Stimulated activated CD8-positive, alpha-beta memory T cell treated with anti-CD3 and anti-CD28 coated beads, Interleukin-15, amount 100 ng/mL, for 4 hours (primary cell): ENCODE measurements at regions not wholly inside any gene's neighbourhood (a gene's known extent, or its start where the extent isn't known, plus 50 kb on each side); places are given as distances from the start of the nearest gene placed in this dataset.
A peak's percentile ranks its signal among the peaks of the same experiment; 100 is the strongest.
"Not testable (repeated sequence)": the region's sequence is repeated elsewhere in the genome, so short reads cannot be mapped to it uniquely, and the experiment has no call there.

Source experiments
- DNase-seq, 2 donors: peaks; one replicate each; pipeline ENCODE4 v3.0.0-alpha.2; 2020; ENCODE audit warnings: low read depth in 2 of 2

DNA sequence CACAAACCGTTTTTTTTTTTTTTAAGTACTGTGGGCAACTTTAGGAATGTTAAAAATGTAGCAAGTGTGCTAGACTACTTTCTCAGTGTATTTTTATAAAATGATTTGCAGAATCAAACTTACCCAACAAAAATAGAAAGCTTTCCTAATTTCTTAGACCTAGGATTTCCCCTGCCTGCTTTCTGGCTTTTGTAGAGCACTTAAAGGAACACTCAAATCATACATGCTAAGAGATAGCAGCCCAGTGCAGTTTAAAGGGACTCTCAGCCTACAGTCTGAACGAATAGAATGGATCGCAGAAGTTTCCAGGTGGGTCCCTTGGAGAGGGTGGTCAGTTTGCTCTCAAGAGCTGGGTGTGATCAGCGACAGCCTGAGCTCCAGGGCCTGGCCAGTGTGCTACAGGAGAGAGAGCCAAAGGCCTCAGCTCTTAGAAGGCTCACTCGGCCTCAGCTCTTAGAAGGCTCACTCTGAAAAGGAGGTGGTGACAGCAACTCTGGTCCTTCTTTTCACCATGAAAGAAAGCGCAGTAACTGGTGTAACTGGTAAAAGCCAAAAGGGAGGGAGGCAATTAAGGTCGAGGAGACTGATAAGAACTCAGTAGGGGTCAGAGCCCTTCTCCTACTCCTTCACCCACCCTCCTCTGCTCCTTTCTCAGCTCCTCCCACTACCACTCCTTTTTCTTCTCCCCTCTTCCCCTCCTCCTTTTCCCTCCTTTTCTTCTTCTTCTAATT, 142.4 kb downstream of the ZFP64 start:
- no peak for DNase-seq

DNA sequence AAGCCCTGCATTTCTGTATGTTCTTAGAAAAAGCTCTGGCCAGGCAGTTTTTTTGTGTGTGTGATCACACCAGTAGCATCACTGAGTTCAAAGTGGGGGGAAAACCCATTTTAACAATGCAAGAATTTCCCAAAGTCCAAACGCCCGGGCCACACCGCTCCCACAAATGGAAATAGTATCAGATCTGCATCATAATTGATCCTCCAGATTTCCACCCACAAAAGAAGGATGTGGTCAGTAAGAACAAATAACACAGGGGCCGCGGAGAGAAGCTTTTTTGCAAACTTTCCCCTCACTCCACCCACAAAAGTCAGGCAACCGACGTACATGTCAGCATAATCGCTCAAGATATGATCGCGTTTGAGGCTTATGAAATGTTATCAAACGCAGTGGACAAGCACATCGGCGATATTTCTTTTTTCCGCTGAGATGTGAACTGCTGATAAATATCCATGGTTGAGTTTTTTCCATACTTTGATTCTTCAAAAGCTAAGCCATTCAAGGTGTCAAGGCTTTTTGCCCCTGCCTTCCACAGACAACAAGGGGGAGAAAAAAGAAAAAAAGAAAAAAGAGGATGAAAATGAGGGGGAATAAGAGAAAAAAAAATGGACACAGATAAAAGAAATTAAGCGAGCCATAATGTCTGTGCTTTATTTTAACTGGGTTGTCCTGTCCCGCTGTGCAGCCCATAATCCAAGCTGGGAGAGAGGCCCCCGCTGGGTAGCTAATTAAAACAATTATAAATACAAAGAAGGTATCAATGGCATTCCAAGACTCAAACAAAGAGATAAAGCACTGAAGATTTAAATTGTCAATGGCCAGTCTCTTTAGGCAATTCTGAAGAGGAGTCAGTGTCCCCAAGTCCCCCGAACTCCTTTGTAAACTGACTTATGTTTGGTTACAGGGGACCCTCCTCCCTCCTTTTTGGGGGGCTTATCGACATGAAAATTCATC, 143.5 kb downstream of the ZFP64 start:
- DNase-seq, result peak in 1 of 2 donors; percentile 9

DNA sequence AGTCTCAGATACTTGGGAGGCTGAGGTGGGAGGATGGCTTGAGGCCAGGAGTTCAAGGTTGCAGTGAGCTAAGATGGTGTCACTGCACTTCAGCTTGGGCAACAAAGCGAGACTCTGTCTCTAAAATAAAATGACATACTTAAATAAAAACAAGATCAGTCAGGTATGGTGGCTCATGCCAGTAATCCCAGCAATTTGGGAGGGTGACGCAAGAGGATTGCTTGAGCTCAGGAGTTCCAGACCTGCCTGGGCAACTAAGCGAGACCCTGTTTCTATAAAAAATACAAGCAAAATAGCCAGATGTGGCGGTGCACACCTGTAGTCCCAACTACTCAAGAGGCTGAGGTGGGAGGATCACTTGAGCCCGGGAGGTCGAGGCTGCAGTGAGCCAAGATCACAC, 149.6 kb downstream of the ZFP64 start:
- no peak for DNase-seq

DNA sequence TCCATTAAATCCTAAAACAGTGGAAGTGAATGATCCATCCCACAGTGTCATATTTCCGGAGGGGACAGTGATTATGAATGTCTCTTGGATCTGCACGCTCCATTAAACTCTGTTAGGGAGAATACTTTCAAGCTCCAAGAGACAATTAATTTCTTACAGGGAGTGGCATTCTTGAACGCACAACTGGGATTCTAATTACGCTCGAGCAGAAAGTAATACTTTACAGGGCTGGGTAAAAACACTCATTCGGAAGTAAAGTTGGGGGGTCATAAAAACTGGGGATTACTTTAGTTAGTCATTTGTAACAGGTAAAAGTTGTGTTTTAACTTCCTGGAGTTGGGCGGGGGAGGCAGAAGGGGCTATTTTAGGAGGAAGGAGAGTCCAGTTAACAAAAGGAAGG, 151.8 kb downstream of the ZFP64 start:
- no peak for DNase-seq

DNA sequence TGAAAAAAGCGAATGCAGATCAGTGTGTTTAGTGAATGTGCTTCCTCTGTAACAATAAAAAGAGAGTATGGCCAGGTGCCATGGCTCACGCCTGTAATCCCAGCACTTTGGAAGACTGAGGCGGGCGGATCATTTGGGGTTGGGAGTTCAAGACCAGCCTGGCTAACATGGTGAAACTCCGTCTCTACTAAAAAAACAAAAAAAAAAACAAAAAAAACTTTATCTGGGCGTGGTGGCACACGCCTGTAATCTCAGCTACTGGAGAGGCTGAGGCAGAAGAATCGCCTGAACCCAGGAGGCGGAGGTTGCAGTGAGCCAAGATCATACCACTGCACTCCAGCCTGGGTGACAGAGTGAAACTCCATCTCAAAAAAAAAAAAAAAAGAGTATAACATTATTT, 152.9 kb downstream of the ZFP64 start:
- DNase-seq, result not testable (repeated sequence)

DNA sequence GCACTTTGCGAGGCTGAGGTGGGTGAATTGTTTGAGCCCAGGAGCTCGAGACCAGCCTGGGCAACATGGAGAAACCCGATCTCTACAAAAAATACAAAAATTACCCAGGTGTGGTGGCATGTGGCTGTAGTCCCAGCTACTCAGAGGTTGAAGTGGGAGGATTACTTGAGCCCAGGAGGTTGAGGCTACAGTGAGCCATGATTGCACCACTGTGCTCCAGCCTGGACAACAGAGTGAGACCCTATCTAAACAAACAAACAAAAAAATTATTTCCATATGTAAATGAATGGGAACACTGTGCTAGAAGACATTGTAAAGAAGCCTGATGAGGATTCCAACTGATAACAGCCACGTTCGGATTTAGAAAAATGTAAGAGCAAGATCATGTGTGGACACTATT, 154.2 kb downstream of the ZFP64 start:
- DNase-seq, result no peak

DNA sequence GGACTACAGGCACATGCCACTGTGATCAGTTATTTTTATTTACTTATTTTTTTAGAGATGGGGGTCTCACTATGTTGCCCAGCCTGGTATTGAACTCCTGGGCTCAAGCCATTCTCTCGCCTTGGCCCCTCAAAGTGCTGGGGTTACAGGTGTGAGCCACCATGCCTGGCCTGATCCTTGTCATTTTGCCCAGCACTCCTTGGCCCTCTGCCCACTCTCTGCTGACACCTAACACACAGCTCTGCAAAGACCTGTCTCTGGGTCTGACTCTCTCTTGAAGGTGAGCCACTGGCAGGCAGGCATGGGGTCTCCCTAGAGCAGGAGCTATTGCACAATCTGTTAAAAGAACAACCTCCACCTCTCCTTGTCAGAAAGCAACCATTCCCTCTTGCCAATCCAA, 155.6 kb downstream of the ZFP64 start:
- no peak for DNase-seq

DNA sequence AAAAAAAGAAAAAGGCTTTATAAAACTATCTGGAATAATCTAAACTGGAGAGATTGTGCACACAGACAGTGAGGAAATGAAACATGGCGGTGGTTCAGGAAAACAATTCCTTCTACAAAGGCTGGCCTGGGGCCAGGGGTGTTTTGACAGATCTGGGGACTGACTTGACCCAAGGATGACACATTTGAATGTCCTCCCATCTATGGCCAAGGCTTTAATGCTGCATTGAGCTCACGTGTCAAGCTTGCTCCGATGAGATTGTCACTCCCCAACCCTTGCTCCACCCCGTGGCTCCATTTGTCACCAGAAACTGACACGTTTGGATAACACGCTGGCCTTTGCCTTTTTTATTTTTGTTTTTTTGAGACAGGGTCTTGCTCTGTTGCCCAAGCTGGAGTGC, 156.1 kb downstream of the ZFP64 start:
- DNase-seq, result no peak

DNA sequence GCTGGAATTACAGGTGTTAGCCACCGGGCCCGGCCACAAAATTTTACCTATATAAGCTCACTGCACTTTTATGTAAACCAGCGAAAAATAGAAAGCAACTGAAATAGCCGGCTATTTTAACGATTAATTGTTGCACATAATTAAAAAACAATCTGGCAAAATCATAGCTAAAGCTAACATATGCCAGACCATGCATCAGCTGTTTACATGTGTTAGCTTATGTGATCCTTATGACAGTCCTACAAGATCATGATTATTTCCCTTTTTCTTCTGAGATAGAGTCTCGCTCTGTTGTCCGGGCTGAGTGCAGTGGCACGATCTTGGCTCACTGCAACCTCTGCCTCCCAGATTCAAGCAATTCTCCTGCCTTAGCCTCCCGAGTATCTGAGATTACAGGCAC, 157.0 kb downstream of the ZFP64 start:
- no peak for DNase-seq

DNA sequence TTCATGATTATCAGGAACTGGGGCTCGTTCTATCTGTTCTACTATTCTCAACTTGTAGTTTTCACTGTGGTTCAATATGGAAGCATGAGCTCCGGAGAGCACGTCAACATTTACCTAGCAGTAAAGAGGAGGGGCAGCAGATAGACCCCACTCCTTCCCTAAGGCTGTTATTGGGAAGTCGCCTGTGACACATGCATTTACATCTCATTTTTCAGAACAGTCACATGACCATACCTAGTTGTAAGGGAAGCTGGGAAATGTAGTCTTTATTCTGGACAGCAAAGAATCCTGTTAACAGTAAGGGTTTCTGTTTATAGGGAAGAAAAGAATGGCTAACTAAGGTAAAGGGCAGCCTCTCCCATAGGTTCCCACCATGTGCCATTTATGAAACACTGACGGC, 158.3 kb downstream of the ZFP64 start:
- no peak for DNase-seq

DNA sequence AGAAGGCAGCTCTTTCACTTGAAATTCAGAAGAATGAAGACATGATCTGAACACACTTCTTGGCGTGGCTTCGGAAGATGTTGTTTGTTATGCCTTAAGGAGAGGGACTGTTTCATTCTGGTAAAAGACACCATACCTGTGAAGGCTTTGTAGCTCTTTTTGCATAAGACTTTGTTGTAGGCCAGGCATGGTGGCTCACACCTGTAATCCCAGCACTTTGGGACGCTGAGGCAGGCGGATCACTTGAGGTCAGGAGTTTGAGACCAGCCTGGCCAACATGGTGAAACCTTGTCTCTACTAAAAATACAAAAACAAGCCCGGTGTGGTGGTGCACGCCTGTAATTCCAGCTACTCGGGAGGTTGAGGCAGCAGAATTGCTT, 159.3 kb downstream of the ZFP64 start:
- not testable (repeated sequence) for DNase-seq

DNA sequence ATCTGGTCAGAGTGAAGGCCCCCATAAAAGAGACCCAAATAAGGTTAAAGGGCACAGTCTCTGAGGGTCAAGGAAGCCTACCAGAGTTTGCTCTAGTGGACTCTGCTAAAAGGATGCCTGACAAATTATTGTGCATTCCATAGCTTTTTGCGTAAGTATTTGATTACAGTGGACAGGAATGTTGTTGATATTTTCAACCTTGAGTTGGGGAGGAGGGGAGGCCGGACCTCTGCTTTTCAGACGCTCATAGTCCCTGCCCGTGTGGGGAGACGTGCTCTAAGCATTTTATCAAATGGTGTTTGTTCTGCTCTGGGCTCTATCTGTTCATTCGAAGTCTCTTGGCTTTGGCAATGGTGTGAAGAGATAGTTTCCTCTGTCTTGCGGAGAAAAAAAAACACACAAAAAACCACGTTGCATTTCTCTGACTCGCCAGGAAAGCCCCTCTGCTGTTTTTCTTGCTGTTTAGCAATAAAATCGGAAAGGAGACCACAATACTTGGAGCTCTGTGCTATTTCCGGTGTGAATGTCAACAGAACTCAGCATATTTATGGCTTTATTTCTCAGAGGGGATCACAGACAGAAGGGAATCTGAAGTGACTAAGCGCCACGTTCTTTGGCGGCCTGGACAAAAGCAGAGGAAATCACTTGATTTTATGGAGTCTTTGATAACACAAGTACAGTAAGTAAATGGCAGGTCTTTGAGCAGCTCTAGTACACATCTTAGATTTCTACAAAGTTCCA, 159.8 kb downstream of the ZFP64 start:
- peak in 1 of 2 donors; percentile 7 for DNase-seq

DNA sequence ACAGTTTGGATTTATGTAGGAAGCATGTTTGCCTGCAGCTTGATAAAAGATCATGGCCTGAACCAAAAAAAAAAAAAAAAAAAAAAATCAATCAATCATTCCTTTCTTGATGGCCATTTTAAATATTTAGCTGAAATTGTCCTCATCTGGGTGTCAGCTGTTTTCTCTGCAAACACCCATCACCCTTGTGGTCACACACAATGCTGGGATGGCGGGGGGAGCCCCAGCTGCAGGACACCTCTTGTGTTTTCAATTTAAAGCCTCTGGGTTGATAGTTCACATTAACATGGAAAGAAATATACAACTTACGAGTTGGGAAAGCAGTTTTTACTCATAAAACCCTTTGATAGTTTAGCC, 160.4 kb downstream of the ZFP64 start:
- no peak for DNase-seq

DNA sequence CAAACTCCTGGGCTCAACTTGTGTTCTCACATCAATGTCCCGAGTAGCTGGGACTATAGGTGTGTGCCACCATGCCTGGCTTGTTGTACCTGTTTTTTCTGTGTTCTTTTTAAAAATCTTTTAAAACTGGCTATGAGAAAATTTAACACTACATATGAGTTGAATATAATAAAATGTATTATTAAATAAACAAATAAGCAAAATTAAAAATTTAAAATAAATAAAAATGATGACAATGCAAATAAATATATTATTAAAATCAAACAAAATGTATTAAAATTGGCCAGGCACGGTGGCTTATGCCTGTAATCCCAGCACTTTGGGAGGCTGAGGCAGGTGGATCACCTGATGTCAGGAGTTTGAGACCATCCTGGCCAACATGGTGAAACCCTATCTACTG, 162.4 kb downstream of the ZFP64 start:
- not testable (repeated sequence) for DNase-seq

DNA sequence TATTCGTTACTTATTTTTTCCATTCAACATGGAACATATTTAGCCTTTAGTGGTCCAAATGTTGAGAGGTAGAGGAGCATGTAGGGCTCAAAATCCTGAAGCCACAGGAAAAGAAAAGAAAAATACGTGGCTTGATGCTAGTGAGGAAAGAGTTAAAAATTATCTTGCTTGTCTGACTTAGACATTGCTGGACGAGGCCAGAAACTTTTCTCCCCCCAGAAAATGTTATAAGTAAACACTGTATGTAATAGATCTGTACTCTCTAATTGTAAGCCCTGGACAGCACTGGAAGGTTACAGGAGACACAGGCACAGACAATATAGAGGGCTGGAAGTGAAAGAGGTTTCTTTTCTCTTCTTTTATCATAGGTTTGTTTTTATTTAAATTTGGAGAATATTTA, 165.6 kb downstream of the ZFP64 start:
- DNase-seq, result no peak

DNA sequence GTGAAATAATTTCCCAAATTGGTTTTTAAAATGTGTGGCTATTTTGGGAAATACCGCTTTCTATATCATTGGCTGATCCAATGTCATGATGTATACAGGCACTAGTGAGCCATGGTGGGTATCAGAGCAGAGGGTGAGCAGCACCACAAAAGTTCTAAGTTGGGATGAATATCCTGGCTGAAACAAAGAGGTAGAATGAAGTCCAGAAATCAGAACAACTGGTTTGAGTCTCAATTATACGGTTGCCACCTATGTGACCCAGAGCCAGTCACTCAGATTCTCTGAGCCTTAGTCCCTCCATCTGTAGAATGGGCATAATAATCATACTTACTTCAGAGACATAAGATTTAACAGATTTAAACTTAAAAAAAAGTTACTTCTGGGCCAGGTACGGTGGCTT, 172.3 kb downstream of the ZFP64 start:
- no peak for DNase-seq

DNA sequence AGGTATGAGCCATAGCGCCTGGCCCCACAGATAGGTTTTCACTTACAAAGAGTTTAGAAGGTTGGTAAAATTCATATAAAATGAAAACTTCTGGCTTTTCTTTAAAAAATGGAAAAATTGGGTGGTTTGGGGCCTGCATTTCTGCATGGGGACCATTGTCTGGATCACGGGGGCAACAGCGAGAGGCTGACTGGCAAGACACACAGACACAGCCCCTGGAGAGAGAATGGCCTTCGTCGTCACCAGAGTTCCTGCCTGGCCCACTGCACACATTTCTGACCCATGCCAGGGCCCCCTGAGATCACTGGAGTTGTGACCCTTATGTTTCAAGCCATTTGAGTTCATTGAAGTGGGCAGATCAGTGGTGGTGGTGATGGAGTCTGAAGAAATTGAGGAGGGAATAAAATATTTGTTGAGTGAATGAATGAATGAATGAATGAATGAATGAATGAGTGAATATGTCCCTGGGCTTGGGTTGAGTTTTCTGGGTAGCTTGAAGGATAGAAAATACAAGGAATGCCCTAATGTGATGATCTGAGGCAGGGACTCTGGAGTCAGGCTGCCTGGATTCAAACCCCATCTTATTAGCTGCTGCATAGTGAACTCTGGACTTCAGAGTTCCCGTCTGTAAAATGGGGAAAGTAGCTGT, 173.8 kb downstream of the ZFP64 start:
- no peak for DNase-seq

DNA sequence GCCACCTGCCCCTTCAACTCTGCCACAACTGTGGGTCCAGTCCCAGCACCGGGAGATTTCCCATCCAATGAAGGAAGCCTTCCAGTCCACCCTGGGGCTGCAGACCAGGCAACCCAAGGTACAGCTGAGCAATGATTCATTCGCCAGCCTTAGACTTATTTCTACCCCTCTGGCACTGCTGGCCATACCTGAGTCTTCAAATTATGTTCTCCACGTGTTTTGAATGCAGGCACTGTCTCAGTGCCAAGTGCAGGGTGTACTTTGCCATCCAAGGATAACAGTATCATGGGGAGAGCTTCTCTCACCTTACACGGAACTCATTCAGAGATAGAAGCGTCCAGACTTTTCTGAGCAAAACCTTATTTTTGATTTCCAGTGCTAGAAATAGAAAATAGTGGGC, 175.6 kb downstream of the ZFP64 start:
- DNase-seq, result no peak

DNA sequence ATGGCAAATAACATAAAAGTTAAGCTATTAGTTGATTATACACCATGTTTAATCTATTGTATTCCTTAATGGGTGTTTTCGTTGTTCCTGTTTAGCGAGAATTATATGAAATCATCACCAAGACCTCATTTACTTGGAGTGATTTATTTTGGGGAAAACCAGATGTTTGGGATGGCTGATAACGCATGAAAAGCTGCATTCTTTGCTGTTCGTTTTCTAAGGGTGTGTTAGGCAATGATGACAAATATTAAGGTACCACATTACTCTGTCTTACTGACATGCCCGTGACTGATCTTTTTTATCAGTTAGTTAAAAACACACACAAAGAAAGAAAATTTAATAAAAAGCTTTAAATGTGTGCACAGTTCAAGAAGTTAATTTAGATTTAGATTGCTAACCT, 176.4 kb downstream of the ZFP64 start:
- no peak for DNase-seq

DNA sequence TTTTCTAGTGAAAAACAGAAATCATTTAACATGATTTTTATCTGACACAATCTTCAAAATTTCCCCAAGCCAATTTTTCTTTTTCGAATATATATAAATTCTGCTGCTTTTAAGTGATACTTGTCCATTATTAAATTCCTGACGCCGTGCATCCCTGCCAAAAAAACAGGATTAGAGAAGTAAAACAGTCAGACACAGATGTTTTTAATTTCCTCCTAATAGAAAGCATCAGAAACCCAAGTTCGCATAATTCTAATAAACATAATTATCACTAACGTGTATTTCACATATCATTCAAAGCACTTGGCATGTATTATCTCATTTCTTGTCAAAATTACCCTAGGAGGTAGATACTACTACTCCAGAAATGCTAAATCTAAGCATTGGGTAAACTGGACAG, 179.5 kb downstream of the ZFP64 start:
- no peak for DNase-seq

DNA sequence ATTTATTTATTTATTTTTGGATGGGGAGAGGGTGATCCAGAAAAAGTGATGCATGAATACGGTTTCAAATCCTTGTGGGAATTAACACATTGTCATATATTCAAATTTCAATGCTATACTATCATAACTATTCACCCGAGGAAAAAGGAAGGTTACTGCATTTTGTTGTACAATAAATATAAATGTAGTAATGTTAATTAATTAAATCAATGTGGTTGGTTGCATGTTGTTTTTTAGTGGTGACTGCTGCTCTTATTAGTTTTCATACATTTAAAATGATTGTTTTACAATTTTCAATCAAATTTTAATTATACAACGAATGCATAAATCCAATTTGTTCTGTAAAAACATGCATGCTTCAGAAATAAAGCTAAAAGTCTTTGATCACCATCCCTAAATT, 180.5 kb downstream of the ZFP64 start:
- no peak for DNase-seq

DNA sequence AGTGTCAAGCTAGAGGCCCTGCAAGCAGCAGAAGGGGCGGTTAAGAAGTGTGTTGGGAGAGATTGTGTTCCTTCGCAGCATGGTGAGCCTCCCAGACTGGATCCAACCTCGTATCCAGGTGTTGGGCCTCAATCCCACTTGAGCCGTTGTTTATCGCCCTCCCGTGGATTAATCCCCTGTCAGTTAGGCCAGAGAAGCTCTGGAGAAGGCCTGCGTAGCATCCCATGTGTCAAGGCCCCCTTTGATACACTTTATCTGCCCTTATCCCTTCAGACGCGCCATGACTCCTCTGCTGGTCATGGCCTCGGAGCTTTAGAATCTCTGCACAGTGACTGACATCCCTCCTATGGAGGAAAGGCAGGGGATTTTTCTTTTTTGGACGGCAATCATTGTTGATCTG, 181.0 kb downstream of the ZFP64 start:
- DNase-seq, result no peak
